Fibroblast of lung (primary cell): ENCODE measurements at regions not wholly inside any gene's neighbourhood (a gene's known extent, or its start where the extent isn't known, plus 50 kb on each side); places are given as distances from the start of the nearest gene placed in this dataset.

Source experiments
- CTCF ChIP-seq, 2 donors: IDR thresholded peaks in 1 of 2; conservative IDR thresholded peaks in 1 of 2; 1 replicate in 1 of 2; 2 replicates in 1 of 2; pipeline ENCODE4 v1.5.1; 2011 to 2012; ENCODE audit warnings: low read length in 2 of 2, control low read depth in 1 of 2, inconsistent platforms in 1 of 2, low read depth in 1 of 2, mild to moderate bottlenecking in 1 of 2
- EZH2 ChIP-seq: IDR thresholded peaks from 2 replicates; pipeline ENCODE4 v1.5.1; 2012; ENCODE audit warnings: low read length, control low read depth, mild to moderate bottlenecking; ENCODE audit errors: missing control alignments

- TF ChIP-seq CTCF (conservative IDR thresholded peaks at IDR 0.05 in 1 of 2, IDR thresholded peaks at IDR 0.05 in 1 of 2; ENCODE audit: low read depth in 1 of 2, low read length in 2 of 2): no peak
- TF ChIP-seq EZH2: no peak
Observed at GRCh38 chr11:82403640-82404305, 329.9 kb downstream of the FAM181B start.
